SK-N-SH (cell line): ENCODE measurements at regions not wholly inside any gene's neighbourhood (a gene's known extent, or its start where the extent isn't known, plus 50 kb on each side); places are given as distances from the start of the nearest gene placed in this dataset.

ENCODE experiments used
- CTCF ChIA-PET: fragments of 300-600, 350-600 bp; formaldehyde crosslinking; extraction: SDS; loops from one replicate; lab custom pipeline; 2021; lab: Yijun Ruan, JAX
- POLR2A ChIA-PET: fragments of 350-600 bp; sonication (Branson Sonifier 250); formaldehyde crosslinking; extraction: SDS; loops from one replicate; lab custom pipeline; 2020; ENCODE audit warnings: antibody characterized with exemption, inconsistent platforms; lab: Yijun Ruan, JAX
- DNase-seq: peaks from one replicate; pipeline ENCODE4 v3.0.0; 2012
- H2AFZ ChIP-seq: fragments of 200-600 bp; sonication (generic); 2 replicates; pipeline ENCODE4 v1.8.1; 2016; ENCODE audit warnings: antibody characterized with exemption, mild to moderate bottlenecking, low read depth
- H3F3A ChIP-seq: fragments of 200-600 bp; sonication (generic); replicated peaks from 2 replicates; pipeline ENCODE3; 2016; ENCODE audit warnings: antibody characterized with exemption, mild to moderate bottlenecking; ENCODE audit not compliant: insufficient read depth
- H3K27ac ChIP-seq, 2 experiments: fragments of 200-500 bp in 1 of 2; fragments of 200-600 bp in 1 of 2; sonication (Bioruptor generic) in 1 of 2; sonication (generic), shearing (Covaris generic) in 1 of 2; 2 replicates each; pipeline versions ENCODE4 v1.5.1 to v1.6.1; 2014 to 2016; ENCODE audit warnings: low read depth in 2 of 2, inconsistent platforms in 1 of 2, low read length in 1 of 2, mild to moderate bottlenecking in 1 of 2, mixed read lengths in 1 of 2
- H3K27me3 ChIP-seq: fragments of 200-600 bp; sonication (generic), shearing (Covaris generic); 2 replicates; pipeline ENCODE4 v1.6.1; 2016; ENCODE audit warnings: mixed run types; ENCODE audit not compliant: insufficient read depth
- H3K36me3 ChIP-seq, 2 experiments: fragments of 200-500 bp in 1 of 2; fragments of 200-600 bp in 1 of 2; sonication (Bioruptor generic) in 1 of 2; sonication (generic) in 1 of 2; replicated peaks in 1 of 2; 2 replicates each; pipeline versions ENCODE3 to v1.5.1; 2014 to 2016; ENCODE audit warnings: low read length in 1 of 2, mild to moderate bottlenecking in 1 of 2; ENCODE audit not compliant: insufficient read depth in 2 of 2, control insufficient read depth in 1 of 2
- H3K4me1 ChIP-seq, 2 experiments: fragments of 200-500 bp in 1 of 2; fragments of 200-600 bp in 1 of 2; sonication (Bioruptor generic) in 1 of 2; sonication (generic), shearing (Covaris generic) in 1 of 2; 2 replicates each; pipeline versions ENCODE4 v1.5.1 to v1.6.1; 2014 to 2016; ENCODE audit warnings: low read depth in 1 of 2, low read length in 1 of 2, mixed run types in 1 of 2; ENCODE audit not compliant: insufficient read depth in 2 of 2, control insufficient read depth in 1 of 2
- H3K4me2 ChIP-seq: fragments of 200-600 bp; sonication (generic), shearing (Covaris generic); 2 replicates; pipeline ENCODE4 v1.6.1; 2017; ENCODE audit warnings: mixed run types
- H3K4me3 ChIP-seq, 2 experiments: fragments of 200-500 bp in 1 of 2; fragments of 200-600 bp in 1 of 2; sonication (Bioruptor generic) in 1 of 2; sonication (generic), shearing (Covaris generic) in 1 of 2; 2 replicates each; pipeline versions ENCODE4 v1.5.1 to v1.8.1; 2014 to 2016; ENCODE audit warnings: low read depth in 2 of 2, inconsistent platforms in 1 of 2, low read length in 1 of 2, mild to moderate bottlenecking in 1 of 2, mixed read lengths in 1 of 2, moderate library complexity in 1 of 2
- H3K79me2 ChIP-seq: fragments of 200-600 bp; sonication (generic); 2 replicates; pipeline ENCODE4 v1.8.1; 2017; ENCODE audit warnings: mild to moderate bottlenecking; ENCODE audit not compliant: insufficient read depth
- H3K9ac ChIP-seq: fragments of 200-600 bp; sonication (generic); 2 replicates; pipeline ENCODE4 v1.6.1; 2017; ENCODE audit warnings: mixed run types
- H3K9me2 ChIP-seq: fragments of 200-600 bp; sonication (generic); 2 replicates; pipeline ENCODE4 v1.6.1; 2017; ENCODE audit warnings: mixed run types
- H3K9me3 ChIP-seq: fragments of 200-600 bp; sonication (generic); 2 replicates; pipeline ENCODE4 v1.6.1; 2017; ENCODE audit warnings: mixed run types, mild to moderate bottlenecking, moderate library complexity
- H4K20me1 ChIP-seq: fragments of 200-600 bp; sonication (generic); 2 replicates; pipeline ENCODE4 v1.6.1; 2017; ENCODE audit warnings: mild to moderate bottlenecking, mixed run types; ENCODE audit not compliant: insufficient read depth
- CHD2 ChIP-seq: fragments of 150-350 bp; IDR thresholded peaks from 2 replicates; pipeline ENCODE4 v1.6.1; 2018; ENCODE audit warnings: low read length; ENCODE audit not compliant: partially characterized antibody
- EP300 ChIP-seq, 2 experiments: IDR thresholded peaks; 2 replicates each; pipeline versions ENCODE4 v1.4.0 to v1.6.1; 2012; ENCODE audit warnings: borderline replicate concordance in 1 of 2, low read depth in 1 of 2, low read length in 1 of 2
- GABPA ChIP-seq: IDR thresholded peaks from 2 replicates; pipeline ENCODE4 v1.4.0; 2012; ENCODE audit warnings: low read depth, mild to moderate bottlenecking
- MEF2A ChIP-seq: IDR thresholded peaks from 2 replicates; pipeline ENCODE4 v1.4.0; 2012; ENCODE audit warnings: low read depth, borderline replicate concordance
- RAD21 ChIP-seq: IDR thresholded peaks from 2 replicates; pipeline ENCODE4 v1.6.1; 2012; ENCODE audit warnings: mild to moderate bottlenecking, low read length
- RXRA ChIP-seq: IDR thresholded peaks from 2 replicates; pipeline ENCODE4 v1.4.0; 2012; ENCODE audit warnings: low read depth, mild to moderate bottlenecking, borderline replicate concordance
- TCF12 ChIP-seq: IDR thresholded peaks from 2 replicates; pipeline ENCODE4 v1.4.0; 2012
- USF1 ChIP-seq: IDR thresholded peaks from 2 replicates; pipeline ENCODE4 v1.4.0; 2012; ENCODE audit warnings: low read depth, borderline replicate concordance
- WGBS: methylation state at CpG from one replicate; pipeline ENCODE4 v1.1.6; 2017; ENCODE audit warnings: low lambda C conversion rate; 5-methylcytosine and 5-hydroxymethylcytosine counted together
- TF ChIP-seq, protein P1 (sequence below): IDR thresholded peaks from 2 replicates; pipeline ENCODE4; 2012

DNA sequence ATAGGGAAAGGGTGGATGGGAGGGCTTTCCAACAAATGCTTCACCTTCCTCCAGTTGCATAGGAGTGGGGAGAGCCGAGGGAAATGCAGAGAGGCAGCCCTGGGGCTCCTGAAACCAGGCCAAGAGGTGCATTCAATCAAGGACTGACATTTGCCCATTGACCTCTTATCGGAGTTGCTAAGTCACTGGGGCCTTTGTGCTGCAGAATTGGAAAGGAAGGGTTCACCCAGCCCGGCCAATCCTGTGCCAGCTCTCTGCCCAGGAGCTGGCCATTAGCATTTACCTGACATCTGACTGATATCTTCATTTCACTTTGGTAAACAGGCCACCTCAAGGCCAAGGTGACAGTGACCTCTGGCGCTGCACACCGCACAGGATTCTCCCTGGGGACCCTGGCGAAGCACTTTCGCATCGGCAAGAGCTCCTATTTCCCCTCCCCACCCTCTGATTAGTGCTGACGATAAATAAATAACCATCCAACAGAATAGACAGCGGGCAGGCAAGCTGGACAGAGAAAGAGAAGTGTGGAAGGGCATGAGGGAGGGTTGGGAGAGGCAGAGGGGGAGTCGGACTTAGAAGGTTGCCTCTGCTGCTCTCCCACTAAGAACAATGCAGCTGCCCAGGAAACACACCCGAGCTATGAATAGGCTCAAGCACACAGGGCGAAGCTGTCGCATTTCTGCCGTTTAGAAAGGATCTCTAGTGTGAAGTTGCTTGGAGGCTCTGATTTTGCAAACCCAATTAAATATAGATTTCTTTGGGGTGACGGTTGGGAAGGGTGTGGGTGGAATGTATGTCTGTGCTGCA, 57.0 kb upstream of the BOD1 start:
- ChIA-PET CTCF (interaction anchor here (1.2 kb wide), 1 partner anchor 16 kb away, joined by 4 read pairs; no protein-coding TSS in a partner anchor), POLR2A (no interaction called here)
- Histone ChIP-seq H3F3A (no peaks in the 10 kb centered on the region), H3K4me3 (no peak overlapping the region), H2AFZ (no peak overlapping the region), H3K27ac (no peak overlapping the region), H3K79me2 (no peaks in the 10 kb centered on the region), H4K20me1 (no peaks in the 10 kb centered on the region), H3K9ac (no peak overlapping the region), H3K36me3 (no peaks in the 10 kb centered on the region), H3K27me3 (no peaks in the 10 kb centered on the region), H3K4me2 (no peak overlapping the region), H3K4me1 (peaks cover 6 to 16% of the 10 kb centered on the region in 2 experiments), H3K9me2 (no peaks in the 10 kb centered on the region), H3K9me3 (no peaks in the 10 kb centered on the region)
- no peak for DNase-seq
- TF ChIP-seq, protein P1, sequence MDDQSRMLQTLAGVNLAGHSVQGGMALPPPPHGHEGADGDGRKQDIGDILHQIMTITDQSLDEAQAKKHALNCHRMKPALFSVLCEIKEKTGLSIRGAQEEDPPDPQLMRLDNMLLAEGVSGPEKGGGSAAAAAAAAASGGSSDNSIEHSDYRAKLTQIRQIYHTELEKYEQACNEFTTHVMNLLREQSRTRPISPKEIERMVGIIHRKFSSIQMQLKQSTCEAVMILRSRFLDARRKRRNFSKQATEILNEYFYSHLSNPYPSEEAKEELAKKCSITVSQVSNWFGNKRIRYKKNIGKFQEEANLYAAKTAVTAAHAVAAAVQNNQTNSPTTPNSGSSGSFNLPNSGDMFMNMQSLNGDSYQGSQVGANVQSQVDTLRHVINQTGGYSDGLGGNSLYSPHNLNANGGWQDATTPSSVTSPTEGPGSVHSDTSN = no peak
- no peak for TF ChIP-seq RAD21
- no peak for TF ChIP-seq GABPA
- no peak for TF ChIP-seq CHD2
- no peak for TF ChIP-seq USF1
- no peak for TF ChIP-seq MEF2A
- no peak for TF ChIP-seq TCF12
- 61% methylated on average over 15 of the region's 16 CpGs for WGBS

- Histone ChIP-seq H3K79me2 (no peaks in the 10 kb centered on the region), H4K20me1 (no peaks in the 10 kb centered on the region), H3K9me2 (no peaks in the 10 kb centered on the region), H3F3A (no peaks in the 10 kb centered on the region), H3K27me3 (no peaks in the 10 kb centered on the region), H3K9me3 (no peaks in the 10 kb centered on the region), H2AFZ (no peak overlapping the region), H3K4me1 (peaks cover 6 to 12% of the 10 kb centered on the region in 2 experiments; a peak in 3 of 4 replicates), H3K4me2 (no peak overlapping the region), H3K4me3 (no peak overlapping the region), H3K27ac (no peak overlapping the region), H3K36me3 (no peaks in the 10 kb centered on the region), H3K9ac (no peak overlapping the region)
- WGBS = 64% methylated on average over 4 of the region's 6 CpGs
- no peak for TF ChIP-seq RXRA
- TF ChIP-seq EP300 (IDR thresholded peaks at IDR 0.05; ENCODE audit: borderline replicate concordance in 1 of 2, low read depth in 1 of 2, low read length in 1 of 2) = no peak
- no peak for DNase-seq
- POLR2A ChIA-PET = interaction anchor here (0.7 kb wide), 1 partner anchor 45 kb away, joined by 3 read pairs; no protein-coding TSS in a partner anchor
- CTCF ChIA-PET = no interaction called here
These were observed 59.0 kb upstream of the BOD1 start for GRCh38 chr5:173675287-173675996.
